Astrocyte (in vitro differentiated cells and primary cell): ENCODE measurements at regions not wholly inside any gene's neighbourhood (a gene's known extent, or its start where the extent isn't known, plus 50 kb on each side); places are given as distances from the start of the nearest gene placed in this dataset.

Experiments
- EZH2 ChIP-seq: IDR thresholded peaks from 2 replicates; pipeline ENCODE4 v1.6.1; 2012; ENCODE audit warnings: mild to moderate bottlenecking, low read length, inconsistent platforms; ENCODE audit not compliant: insufficient read depth
- TF ChIP-seq, protein P1 (sequence below): IDR thresholded peaks from 2 replicates; pipeline ENCODE4 v1.5.1; 2011; ENCODE audit warnings: low read depth, mild to moderate bottlenecking, inconsistent platforms, low read length, moderate library complexity; ENCODE audit not compliant: insufficient read depth

DNA sequence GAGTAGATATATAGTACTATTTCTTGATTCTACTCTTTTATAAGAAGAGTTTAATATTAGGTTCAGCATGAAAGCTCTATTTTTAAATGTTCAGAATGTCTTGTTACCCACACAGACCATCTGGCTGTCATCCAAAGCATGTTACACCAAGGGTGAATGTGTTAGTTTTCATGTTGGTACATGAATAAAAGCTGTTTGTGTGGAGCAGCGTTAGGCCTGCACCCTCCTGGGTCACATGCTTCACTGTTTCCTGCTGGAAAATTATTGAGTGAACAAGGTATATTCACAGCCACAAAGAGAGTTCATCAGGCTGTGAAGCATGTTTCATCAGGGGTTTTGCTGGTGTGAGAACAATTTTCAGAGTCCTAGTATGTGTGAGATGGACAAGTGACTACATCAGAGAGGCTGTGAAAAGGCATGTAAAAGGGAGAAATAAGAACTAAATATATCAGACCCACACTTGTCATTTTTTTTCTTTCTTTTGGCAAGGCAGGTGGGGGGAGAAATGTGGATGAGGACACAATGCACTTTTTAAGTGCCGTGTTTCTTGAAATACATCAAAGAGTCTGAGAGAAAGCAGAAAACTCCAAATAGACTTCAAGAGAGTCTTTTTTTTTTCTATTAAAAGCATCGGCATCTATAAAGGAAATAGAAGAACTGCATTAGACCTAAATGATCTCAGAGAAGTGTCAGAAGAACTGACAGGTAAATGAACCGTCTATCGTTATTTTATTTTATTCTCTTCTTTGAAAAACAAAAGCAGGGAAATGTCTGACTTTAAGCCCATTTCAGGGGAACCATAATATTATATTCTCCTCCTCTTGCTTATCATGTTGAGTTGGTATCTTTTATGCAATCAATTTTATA, 2429.7 kb downstream of the PCDH7 start:
- TF ChIP-seq, protein P1, sequence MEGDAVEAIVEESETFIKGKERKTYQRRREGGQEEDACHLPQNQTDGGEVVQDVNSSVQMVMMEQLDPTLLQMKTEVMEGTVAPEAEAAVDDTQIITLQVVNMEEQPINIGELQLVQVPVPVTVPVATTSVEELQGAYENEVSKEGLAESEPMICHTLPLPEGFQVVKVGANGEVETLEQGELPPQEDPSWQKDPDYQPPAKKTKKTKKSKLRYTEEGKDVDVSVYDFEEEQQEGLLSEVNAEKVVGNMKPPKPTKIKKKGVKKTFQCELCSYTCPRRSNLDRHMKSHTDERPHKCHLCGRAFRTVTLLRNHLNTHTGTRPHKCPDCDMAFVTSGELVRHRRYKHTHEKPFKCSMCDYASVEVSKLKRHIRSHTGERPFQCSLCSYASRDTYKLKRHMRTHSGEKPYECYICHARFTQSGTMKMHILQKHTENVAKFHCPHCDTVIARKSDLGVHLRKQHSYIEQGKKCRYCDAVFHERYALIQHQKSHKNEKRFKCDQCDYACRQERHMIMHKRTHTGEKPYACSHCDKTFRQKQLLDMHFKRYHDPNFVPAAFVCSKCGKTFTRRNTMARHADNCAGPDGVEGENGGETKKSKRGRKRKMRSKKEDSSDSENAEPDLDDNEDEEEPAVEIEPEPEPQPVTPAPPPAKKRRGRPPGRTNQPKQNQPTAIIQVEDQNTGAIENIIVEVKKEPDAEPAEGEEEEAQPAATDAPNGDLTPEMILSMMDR = no peak
- no peak for TF ChIP-seq EZH2
